SK-N-SH (cell line): ENCODE measurements at regions not wholly inside any gene's neighbourhood (a gene's known extent, or its start where the extent isn't known, plus 50 kb on each side); places are given as distances from the start of the nearest gene placed in this dataset.

Experiments
- CTCF ChIA-PET: fragments of 300-600, 350-600 bp; formaldehyde crosslinking; extraction: SDS; loops from one replicate; lab custom pipeline; 2021; lab: Yijun Ruan, JAX
- POLR2A ChIA-PET: fragments of 350-600 bp; sonication (Branson Sonifier 250); formaldehyde crosslinking; extraction: SDS; loops from one replicate; lab custom pipeline; 2020; ENCODE audit warnings: antibody characterized with exemption, inconsistent platforms; lab: Yijun Ruan, JAX
- DNase-seq: peaks from one replicate; pipeline ENCODE4 v3.0.0; 2012
- H2AFZ ChIP-seq: fragments of 200-600 bp; sonication (generic); 2 replicates; pipeline ENCODE4 v1.8.1; 2016; ENCODE audit warnings: antibody characterized with exemption, mild to moderate bottlenecking, low read depth
- H3F3A ChIP-seq: fragments of 200-600 bp; sonication (generic); replicated peaks from 2 replicates; pipeline ENCODE3; 2016; ENCODE audit warnings: antibody characterized with exemption, mild to moderate bottlenecking; ENCODE audit not compliant: insufficient read depth
- H3K27ac ChIP-seq, 2 experiments: fragments of 200-500 bp in 1 of 2; fragments of 200-600 bp in 1 of 2; sonication (Bioruptor generic) in 1 of 2; sonication (generic), shearing (Covaris generic) in 1 of 2; 2 replicates each; pipeline versions ENCODE4 v1.5.1 to v1.6.1; 2014 to 2016; ENCODE audit warnings: low read depth in 2 of 2, inconsistent platforms in 1 of 2, low read length in 1 of 2, mild to moderate bottlenecking in 1 of 2, mixed read lengths in 1 of 2
- H3K27me3 ChIP-seq: fragments of 200-600 bp; sonication (generic), shearing (Covaris generic); 2 replicates; pipeline ENCODE4 v1.6.1; 2016; ENCODE audit warnings: mixed run types; ENCODE audit not compliant: insufficient read depth
- H3K36me3 ChIP-seq, 2 experiments: fragments of 200-500 bp in 1 of 2; fragments of 200-600 bp in 1 of 2; sonication (Bioruptor generic) in 1 of 2; sonication (generic) in 1 of 2; replicated peaks in 1 of 2; 2 replicates each; pipeline versions ENCODE3 to v1.5.1; 2014 to 2016; ENCODE audit warnings: low read length in 1 of 2, mild to moderate bottlenecking in 1 of 2; ENCODE audit not compliant: insufficient read depth in 2 of 2, control insufficient read depth in 1 of 2
- H3K4me1 ChIP-seq, 2 experiments: fragments of 200-500 bp in 1 of 2; fragments of 200-600 bp in 1 of 2; sonication (Bioruptor generic) in 1 of 2; sonication (generic), shearing (Covaris generic) in 1 of 2; 2 replicates each; pipeline versions ENCODE4 v1.5.1 to v1.6.1; 2014 to 2016; ENCODE audit warnings: low read depth in 1 of 2, low read length in 1 of 2, mixed run types in 1 of 2; ENCODE audit not compliant: insufficient read depth in 2 of 2, control insufficient read depth in 1 of 2
- H3K4me2 ChIP-seq: fragments of 200-600 bp; sonication (generic), shearing (Covaris generic); 2 replicates; pipeline ENCODE4 v1.6.1; 2017; ENCODE audit warnings: mixed run types
- H3K4me3 ChIP-seq, 2 experiments: fragments of 200-500 bp in 1 of 2; fragments of 200-600 bp in 1 of 2; sonication (Bioruptor generic) in 1 of 2; sonication (generic), shearing (Covaris generic) in 1 of 2; 2 replicates each; pipeline versions ENCODE4 v1.5.1 to v1.8.1; 2014 to 2016; ENCODE audit warnings: low read depth in 2 of 2, inconsistent platforms in 1 of 2, low read length in 1 of 2, mild to moderate bottlenecking in 1 of 2, mixed read lengths in 1 of 2, moderate library complexity in 1 of 2
- H3K79me2 ChIP-seq: fragments of 200-600 bp; sonication (generic); 2 replicates; pipeline ENCODE4 v1.8.1; 2017; ENCODE audit warnings: mild to moderate bottlenecking; ENCODE audit not compliant: insufficient read depth
- H3K9ac ChIP-seq: fragments of 200-600 bp; sonication (generic); 2 replicates; pipeline ENCODE4 v1.6.1; 2017; ENCODE audit warnings: mixed run types
- H3K9me2 ChIP-seq: fragments of 200-600 bp; sonication (generic); 2 replicates; pipeline ENCODE4 v1.6.1; 2017; ENCODE audit warnings: mixed run types
- H3K9me3 ChIP-seq: fragments of 200-600 bp; sonication (generic); 2 replicates; pipeline ENCODE4 v1.6.1; 2017; ENCODE audit warnings: mixed run types, mild to moderate bottlenecking, moderate library complexity
- H4K20me1 ChIP-seq: fragments of 200-600 bp; sonication (generic); 2 replicates; pipeline ENCODE4 v1.6.1; 2017; ENCODE audit warnings: mild to moderate bottlenecking, mixed run types; ENCODE audit not compliant: insufficient read depth
- CHD2 ChIP-seq: fragments of 150-350 bp; IDR thresholded peaks from 2 replicates; pipeline ENCODE4 v1.6.1; 2018; ENCODE audit warnings: low read length; ENCODE audit not compliant: partially characterized antibody
- CTCF ChIP-seq: fragments of 200-600 bp; sonication (generic); IDR thresholded peaks from 2 replicates; pipeline ENCODE4 v1.6.1; 2017; ENCODE audit warnings: antibody characterized with exemption, mild to moderate bottlenecking, moderate library complexity
- EZH2phosphoT487 ChIP-seq: fragments of 200-600 bp; sonication (generic); IDR thresholded peaks from 2 replicates; pipeline ENCODE4 v1.6.1; 2017; ENCODE audit warnings: low read depth, mixed run types, mild to moderate bottlenecking, antibody characterized with exemption, moderate library complexity, borderline replicate concordance
- FOSL2 ChIP-seq: IDR thresholded peaks from 2 replicates; pipeline ENCODE4 v1.4.0; 2012; ENCODE audit warnings: low read depth, mild to moderate bottlenecking, moderate library complexity, borderline replicate concordance
- FOXJ3 ChIP-seq: sonication (generic); formaldehyde crosslinking; IDR thresholded peaks from 2 replicates; pipeline ENCODE4 v1.5.1; 2020; ENCODE audit warnings: mild to moderate bottlenecking, missing genetic modification reagents
- GATA2 ChIP-seq: sonication (generic); formaldehyde crosslinking; IDR thresholded peaks from 2 replicates; pipeline ENCODE4 v1.5.0; 2020; ENCODE audit warnings: mild to moderate bottlenecking, missing genetic modification reagents
- MEF2A ChIP-seq: IDR thresholded peaks from 2 replicates; pipeline ENCODE4 v1.4.0; 2012; ENCODE audit warnings: low read depth, borderline replicate concordance
- NRF1 ChIP-seq: IDR thresholded peaks from 2 replicates; pipeline ENCODE4 v1.6.1; 2012; ENCODE audit warnings: low read depth, mild to moderate bottlenecking, low read length
- POLR2AphosphoS5 ChIP-seq: IDR thresholded peaks from 2 replicates; pipeline ENCODE4 v1.6.1; 2012; ENCODE audit warnings: low read depth, low read length
- RAD21 ChIP-seq: IDR thresholded peaks from 2 replicates; pipeline ENCODE4 v1.6.1; 2012; ENCODE audit warnings: mild to moderate bottlenecking, low read length
- RCOR1 ChIP-seq: fragments of 150-350 bp; IDR thresholded peaks from 2 replicates; pipeline ENCODE4 v1.6.1; 2017; ENCODE audit warnings: antibody characterized with exemption, low read length
- REST ChIP-seq: IDR thresholded peaks from 2 replicates; pipeline ENCODE4 v1.6.1; 2012; ENCODE audit warnings: mild to moderate bottlenecking, low read depth, low read length, moderate library complexity
- RFX5 ChIP-seq: IDR thresholded peaks from 2 replicates; pipeline ENCODE4 v1.6.1; 2012; ENCODE audit warnings: mild to moderate bottlenecking, improper control_type of control experiment, low read length
- SIN3A ChIP-seq: IDR thresholded peaks from 2 replicates; pipeline ENCODE4 v1.6.1; 2012; ENCODE audit warnings: low read depth, mild to moderate bottlenecking, low read length, moderate library complexity, borderline replicate concordance
- SMC3 ChIP-seq: IDR thresholded peaks from 2 replicates; pipeline ENCODE4 v1.6.1; 2012; ENCODE audit warnings: low read depth, low read length, improper control_type of control experiment
- TCF12 ChIP-seq: IDR thresholded peaks from 2 replicates; pipeline ENCODE4 v1.4.0; 2012
- USF1 ChIP-seq: IDR thresholded peaks from 2 replicates; pipeline ENCODE4 v1.4.0; 2012; ENCODE audit warnings: low read depth, borderline replicate concordance
- USF2 ChIP-seq: fragments of 150-350 bp; IDR thresholded peaks from 2 replicates; pipeline ENCODE4 v1.6.1; 2017; ENCODE audit warnings: antibody characterized with exemption, low read length, low read depth, borderline replicate concordance
- YY1 ChIP-seq: IDR thresholded peaks from 2 replicates; pipeline ENCODE4 v1.4.0; 2012; ENCODE audit warnings: low read depth, mild to moderate bottlenecking
- ZBTB33 ChIP-seq: IDR thresholded peaks from 2 replicates; pipeline ENCODE4 v1.4.0; 2012; ENCODE audit warnings: low read depth, borderline replicate concordance
- WGBS: methylation state at CpG from one replicate; pipeline ENCODE4 v1.1.6; 2017; ENCODE audit warnings: low lambda C conversion rate; 5-methylcytosine and 5-hydroxymethylcytosine counted together

- Histone ChIP-seq H3K79me2 (0 out of 2 replicates have a peak, but pooled peaks cover 6% of the 10 kb centered on the region), H3F3A (peaks cover 24% of the 10 kb centered on the region), H3K9me2 (no peaks in the 10 kb centered on the region), H3K4me3 (no peak overlapping the region), H3K4me2 (no peak overlapping the region), H4K20me1 (no peaks in the 10 kb centered on the region), H3K4me1 (peaks cover 8 to 23% of the 10 kb centered on the region in 2 experiments; a peak in 3 of 4 replicates), H3K27me3 (no peaks in the 10 kb centered on the region), H3K9me3 (no peaks in the 10 kb centered on the region), H3K9ac (no peak overlapping the region), H3K36me3 (peaks cover 5 to 9% of the 10 kb centered on the region in 2 experiments), H3K27ac (no peak overlapping the region), H2AFZ (no peak overlapping the region)
- ChIA-PET CTCF (interaction anchor here (0.7 to 1.7 kb wide), 5 partner anchors 13 to 196 kb away, joined by 3 to 5 read pairs (median 3); no protein-coding TSS in a partner anchor), POLR2A (no interaction called here)
- WGBS = 97% methylated on average over 6 of the region's 6 CpGs
- TF ChIP-seq ZBTB33 (no peak), RCOR1 (no peak), SIN3A (no peak), FOSL2 (no peak), EZH2phosphoT487 (no peak), USF2 (no peak), RAD21 (no peak), RFX5 (no peak), GATA2 (CRISPR knock-in tag) (no peak), REST (no peak), TCF12 (no peak), SMC3 (no peak), MEF2A (no peak), YY1 (no peak), POLR2AphosphoS5 (no peak), FOXJ3 (CRISPR knock-in tag) (no peak), NRF1 (no peak), USF1 (no peak), CHD2 (no peak), CTCF (no peak)
- DNase-seq = no peak
Measured at GRCh38 chr17:77299256-77300015, 158.7 kb downstream of the SEC14L1 start.
